GM19043 (cell line): ENCODE measurements at regions not wholly inside any gene's neighbourhood (a gene's known extent, or its start where the extent isn't known, plus 50 kb on each side); places are given as distances from the start of the nearest gene placed in this dataset.
"Not testable (repeated sequence)": the region's sequence is repeated elsewhere in the genome, so short reads cannot be mapped to it uniquely, and the experiment has no call there.

ENCODE experiments used
- ATAC-seq: cut with Tn5 transposase; IDR thresholded peaks from one replicate; pipeline ENCODE4 v1.9.1; 2021; ENCODE audit warnings: low read depth; ENCODE audit not compliant: unreplicated experiment

DNA sequence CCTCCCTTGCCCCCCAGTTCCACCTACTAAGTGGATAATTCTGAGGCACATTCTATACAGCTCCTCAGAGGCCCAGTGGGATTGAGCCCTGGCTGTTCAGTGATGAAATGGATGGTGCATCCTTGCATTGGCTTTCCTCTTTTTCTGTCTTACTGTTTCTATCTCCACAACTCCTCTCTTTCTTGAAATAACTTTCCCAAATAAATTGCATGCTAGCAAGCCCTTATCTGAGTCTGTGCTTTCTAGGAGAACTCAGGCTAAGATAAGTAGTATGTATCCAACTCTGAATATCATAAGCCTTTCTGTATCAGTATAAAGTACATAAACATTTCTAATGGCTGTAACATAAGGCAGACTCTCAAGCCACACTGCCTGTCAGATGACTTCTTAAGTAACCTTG is 603.8 kb upstream of the USP24 start:
- no peak for ATAC-seq

DNA sequence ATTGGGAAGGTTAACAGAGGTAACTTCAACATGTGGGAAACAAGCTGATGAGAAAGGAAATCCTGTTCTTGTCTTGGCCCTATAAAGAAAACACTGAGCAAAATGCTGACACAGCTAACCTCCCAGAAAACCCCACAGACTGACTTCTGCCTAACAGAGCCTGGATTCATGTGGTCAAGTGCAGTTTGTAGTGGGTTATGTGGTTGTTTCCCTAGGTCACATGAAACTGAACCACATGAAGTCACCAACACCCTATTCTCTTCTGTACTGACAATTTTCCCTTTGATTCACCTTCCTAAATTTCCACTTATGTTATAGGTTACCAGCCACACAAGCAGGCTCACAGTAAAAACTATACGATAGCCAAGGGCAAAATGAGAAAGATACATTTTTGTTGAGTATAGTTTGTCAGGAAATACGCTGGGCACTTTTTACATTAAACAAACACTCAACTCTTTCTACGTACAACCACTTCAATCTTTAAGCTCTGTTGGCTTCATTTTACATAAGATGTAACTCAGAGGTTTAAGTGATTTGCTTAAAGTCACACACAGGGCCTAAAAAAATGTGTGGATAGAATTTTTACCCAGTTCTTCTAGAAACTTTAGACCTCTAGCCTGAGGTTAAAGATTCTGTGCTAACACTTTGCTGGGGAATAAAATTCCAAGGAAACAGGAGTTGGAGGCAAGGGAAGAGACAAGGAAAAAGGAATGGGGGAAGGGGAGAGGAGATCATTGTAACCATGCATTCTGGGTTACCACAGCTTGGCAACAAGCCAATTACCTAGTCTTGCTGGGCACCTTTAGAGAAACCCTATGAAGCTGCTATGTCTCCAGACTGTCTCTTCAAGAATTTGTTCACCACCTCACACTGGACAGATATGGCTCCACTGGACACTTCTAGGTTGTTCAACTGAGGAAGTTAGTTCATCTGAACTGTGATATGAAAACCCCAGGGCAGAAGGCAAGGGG is 601.6 kb upstream of the USP24 start:
- ATAC-seq: no peak

DNA sequence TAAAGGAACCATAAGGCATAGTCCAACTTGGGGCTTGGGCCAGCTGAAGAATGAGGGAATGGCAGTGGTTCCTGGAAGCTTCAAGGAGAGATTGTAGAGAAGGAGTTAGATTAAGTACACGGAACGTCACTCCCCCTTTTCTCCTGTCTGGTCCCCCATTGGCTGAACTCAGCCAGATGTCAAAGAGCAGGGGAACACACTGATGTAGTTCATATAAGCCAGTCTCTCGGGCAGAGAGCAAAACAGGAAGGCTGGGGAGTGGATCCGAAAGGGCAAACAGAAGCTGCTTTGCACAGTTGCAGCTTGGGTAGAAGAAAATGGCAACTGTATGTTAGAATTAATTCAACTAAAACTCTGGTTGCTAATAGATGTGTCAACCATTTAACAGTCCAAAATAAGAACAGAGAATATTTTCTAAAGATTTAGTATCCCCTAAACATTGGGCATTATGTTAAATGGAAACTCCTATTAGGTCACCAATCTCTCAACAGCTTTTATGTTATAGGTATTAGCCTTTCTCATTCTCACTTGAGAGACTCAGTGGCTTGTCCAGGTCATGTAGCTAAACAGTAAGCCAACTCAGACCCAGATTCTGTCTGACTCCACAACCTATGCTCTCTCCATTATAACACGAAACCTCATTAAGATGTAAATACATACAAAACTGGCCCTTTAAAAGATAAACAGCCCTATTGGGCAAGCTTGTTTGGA is 600.7 kb upstream of the USP24 start:
- ATAC-seq: no peak

DNA sequence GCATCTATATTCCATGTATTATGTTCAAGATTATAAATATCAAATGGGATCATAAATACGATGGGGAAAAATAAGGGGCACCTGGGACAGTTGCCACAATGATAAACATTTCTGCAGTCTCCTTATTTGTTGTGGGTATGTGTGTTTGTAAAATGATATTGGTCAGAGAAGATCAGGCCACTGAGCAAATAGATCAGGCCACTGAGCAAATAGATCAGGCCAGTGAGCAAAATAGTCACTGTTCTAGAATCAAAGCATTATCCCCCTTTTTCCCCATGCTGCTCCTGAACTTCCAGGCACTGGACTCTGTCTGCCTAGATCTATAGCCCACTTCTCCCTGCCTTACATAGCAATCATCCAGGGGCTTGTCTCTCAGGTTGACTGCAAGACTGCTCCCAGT is 599.8 kb upstream of the USP24 start:
- no peak for ATAC-seq

DNA sequence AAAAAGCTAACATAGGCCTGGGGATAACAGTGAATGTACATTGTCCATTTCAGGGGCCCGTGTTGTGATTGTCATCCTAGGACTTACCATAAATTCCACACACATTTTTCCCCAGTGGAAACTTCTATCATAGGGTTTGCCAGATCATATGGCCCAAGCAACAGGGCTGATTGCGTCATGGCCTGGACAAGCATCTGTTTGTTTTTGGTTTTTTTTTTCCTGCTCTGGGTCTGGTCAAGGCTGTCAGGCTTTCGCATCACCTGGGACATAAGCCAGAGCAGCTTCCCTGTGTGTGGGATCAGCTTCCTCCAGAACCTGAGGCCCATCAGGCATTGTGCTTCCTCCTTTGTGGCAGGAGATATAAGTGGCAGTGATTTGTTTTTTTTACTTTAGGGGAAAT is 598.5 kb upstream of the USP24 start:
- ATAC-seq: no peak

DNA sequence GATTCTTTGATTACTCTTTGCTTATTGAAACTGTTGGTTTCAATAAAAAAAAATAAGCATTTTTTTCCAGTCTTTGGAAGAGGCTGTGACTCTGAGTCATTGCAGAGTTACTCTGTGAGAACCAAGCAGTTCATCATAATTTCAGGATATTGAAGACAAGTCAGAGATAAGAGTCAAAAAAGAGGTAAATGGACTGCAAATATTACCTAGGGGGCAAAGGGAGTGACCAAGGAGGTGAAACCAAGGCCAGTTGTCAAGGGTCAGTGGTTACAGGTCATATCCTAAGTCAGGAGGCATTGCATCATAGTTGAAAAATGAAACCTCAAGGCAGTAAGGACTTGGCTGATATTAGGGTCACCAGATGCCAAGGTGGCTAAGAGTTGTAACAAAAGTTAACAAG is 597.1 kb upstream of the USP24 start:
- no peak for ATAC-seq

DNA sequence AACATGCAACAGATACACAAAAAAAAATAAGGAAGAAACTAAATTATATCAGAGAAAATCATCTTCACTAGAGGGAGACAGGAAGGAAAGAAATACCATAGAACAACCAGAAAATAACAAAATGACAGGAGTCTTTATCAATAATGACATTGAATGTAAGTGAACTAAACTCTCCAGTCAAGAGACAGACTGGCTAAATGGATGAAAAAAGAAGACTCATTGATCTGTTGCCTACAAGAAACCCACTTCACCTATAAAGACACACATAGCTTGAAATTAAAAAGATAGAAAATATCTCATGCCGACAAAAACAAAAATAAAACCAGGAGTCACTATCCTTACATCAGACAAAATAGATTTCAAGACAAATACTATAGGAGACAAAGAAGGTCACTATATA is 593.1 kb upstream of the USP24 start:
- ATAC-seq: no peak

DNA sequence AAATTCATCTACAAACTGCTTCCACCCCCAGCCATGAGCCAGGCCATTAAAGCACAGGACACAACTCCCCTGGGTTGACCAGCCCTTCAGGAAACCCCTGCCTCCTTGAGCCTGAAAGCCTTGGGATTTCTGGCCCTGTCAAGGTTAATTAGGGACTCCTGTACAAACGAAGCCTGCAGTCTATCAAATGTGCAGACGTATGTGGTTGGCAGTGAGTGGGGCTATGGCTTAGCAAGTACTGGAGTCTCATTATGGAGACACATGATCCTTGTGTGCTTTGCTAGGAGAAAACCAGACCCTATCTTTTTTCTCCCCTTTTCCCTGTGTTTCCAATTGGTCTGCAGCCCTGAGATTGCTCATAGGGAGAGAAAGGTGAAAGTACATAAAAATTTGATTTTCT is 588.3 kb upstream of the USP24 start:
- ATAC-seq: no peak

DNA sequence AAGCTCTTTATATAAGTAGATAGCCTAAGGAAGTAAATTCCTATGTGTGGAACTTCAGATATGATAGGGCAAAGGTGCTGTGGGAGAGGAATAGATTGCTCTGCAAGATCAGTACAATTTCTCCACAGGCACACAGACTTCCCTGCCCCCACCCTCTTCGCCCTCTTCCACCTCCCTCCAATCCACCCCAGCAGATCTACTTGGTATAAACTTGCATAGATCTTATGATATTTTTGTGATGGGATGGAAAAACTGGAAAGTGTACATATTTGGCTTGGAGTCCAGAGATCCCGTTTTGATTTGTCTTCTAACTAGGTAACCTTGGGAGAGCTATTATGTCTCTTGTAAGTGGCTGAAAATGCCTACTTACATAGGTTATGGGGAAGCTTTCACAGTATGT is 586.3 kb upstream of the USP24 start:
- ATAC-seq: no peak

DNA sequence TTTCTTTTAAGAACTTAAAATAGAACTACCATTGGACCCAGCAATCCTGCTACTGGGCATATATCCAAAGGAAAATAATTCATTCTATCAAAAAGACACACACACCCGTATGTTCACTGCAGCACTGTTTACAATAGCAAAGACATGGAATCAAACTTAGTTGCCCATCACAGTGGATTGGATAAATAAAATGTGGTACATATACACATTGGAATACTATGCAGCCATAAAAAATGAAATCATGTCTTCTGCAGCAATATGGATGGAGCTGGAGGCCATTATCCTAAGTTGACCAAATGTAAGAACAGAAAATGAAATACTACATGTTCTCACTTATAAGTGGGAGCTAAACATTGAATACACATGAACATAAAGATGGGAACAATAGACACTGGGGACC is 585.3 kb upstream of the USP24 start:
- ATAC-seq: no peak

DNA sequence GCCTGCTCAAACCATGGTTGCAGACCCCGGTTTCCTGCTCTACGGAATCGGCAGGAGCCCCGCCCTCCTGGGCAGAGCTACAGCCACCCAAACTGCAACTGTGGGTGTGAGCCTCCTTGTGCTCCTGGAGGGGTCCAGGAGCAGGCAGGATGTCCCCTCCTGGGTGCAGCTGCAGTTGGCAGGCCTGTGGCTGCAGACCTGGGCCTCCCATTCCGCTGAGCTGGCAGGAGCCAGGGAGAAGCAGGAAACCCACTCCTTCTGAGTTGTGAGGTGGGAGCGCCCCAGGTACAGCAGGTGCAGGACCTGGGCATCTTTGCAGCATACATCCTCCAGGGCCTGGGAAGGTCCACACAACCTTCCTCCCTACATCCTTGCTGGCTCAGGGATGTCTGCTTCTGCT is 578.7 kb upstream of the USP24 start:
- no peak for ATAC-seq

DNA sequence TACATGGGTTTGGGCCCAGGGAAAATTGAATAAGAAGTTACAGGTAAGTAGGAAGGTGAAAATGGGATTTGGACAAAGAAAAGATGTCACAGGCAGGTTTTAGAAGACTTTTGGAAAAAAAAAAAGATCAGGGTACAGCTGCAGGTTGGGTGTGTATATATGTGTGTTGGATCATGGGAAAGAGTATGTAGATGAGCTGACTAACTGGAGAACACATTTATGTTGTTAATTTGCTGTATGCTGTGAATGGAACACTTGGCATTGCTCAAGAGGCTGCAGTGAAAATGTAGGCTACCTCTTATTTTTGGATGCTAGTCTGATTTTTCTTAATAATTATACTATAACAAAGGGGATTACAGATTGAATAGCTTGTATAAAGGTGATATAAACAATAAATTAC is 577.7 kb upstream of the USP24 start:
- no peak for ATAC-seq

DNA sequence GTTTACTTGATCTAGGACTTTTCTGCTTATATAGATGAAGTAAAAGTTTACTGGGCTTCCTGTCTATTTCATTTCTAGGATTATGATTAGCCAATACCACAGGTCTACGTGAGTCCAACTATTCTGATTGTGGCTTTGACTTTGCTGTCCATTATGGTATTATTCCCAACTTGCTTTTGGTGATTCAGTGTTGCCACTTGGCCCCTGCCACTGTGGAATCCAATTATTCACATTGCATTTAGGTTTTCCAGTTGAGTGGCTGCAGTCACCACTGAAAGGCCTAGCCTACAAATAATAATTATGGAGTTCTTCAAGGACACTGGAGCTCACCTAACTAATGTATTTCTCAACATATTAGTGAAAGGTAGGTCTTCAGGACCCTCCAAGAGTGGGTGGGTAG is 574.3 kb upstream of the USP24 start:
- ATAC-seq: no peak

DNA sequence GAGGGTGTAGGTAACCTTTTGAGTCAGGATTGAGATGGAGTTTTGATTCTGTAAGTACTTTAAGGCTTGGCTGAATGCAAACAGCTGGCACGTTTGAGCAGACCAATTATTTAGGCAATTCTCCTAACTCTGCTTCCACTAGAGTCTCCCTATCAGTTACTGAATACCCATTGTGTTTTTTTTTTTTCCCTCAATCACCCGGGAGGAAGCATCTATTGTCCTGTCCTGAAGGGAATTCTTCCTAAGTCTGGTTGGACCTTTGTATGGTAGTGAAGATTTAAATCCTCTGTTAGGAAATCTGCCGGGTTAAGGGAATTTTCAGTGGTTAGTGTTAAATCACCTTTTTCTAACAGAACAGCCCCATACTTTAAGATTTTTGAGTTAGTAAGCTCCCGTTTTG is 571.2 kb upstream of the USP24 start:
- ATAC-seq: no peak

DNA sequence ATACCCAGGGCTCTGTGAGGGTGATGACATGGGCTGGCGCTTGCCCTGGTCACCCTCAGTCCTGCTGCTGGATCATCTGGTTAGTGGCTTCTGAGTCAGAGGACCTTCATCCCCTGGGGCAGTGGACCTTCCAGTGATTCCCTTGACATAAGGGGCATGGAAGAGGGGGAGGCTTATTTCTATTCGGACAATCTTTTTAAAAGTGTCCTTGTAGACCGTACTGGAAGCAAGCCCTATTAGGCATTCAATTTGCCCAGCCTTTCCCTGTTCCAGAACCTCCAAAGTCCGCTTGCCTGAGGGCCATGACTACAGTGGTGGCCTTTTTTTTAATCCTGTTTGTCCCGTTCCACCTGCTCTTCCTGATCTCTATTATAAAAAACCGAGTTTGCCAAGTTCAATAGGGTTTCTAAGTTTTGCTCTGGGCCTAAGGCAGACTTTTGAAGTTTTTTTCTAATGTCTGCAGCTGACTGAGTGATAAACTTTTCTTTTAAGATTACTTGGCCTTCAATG is 569.8 kb upstream of the USP24 start:
- not testable (repeated sequence) for ATAC-seq

DNA sequence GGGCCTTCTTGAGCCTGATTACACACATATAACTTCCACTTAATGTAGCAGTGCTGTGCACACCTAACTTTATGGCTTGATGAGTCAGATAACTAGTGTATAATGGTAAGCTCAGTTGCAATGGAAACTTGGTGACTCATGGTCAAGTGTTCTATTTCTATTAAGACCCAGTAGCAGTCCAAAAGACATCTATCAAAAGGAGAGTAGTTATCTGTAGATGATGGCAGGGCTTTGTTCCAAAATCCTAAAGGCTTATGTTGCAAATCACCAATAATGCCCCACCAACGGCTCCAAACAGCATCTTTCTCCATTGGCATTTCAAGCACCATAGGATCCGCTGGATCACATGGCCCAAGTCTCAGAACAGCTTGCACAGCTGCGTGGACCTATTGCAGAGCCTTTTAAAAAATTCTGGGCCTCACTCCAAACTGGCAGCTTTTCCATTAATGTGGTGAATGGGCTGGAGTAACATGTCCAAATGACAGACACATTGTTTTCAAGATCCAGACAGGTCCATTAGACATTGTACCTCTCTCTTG is 566.8 kb upstream of the USP24 start:
- no peak for ATAC-seq

DNA sequence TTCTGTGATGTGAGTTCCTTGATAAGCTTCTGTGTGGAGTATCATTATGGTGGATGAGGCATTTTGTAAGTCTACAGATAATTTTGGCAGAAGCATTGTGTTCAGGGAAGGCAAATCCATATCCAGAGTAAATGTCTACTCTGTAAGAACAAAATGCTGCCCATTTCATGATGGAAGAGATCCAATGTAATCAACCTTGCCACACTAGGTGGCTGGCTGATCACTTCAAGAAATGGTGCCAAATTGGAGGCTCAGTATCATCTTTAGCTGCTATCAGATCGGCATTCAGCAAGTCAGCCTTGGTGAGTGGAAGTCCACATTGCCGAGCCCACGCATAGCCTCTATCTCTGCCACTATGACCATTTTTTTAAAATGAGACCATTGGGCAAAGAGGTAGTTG is 565.8 kb upstream of the USP24 start:
- ATAC-seq: no peak

DNA sequence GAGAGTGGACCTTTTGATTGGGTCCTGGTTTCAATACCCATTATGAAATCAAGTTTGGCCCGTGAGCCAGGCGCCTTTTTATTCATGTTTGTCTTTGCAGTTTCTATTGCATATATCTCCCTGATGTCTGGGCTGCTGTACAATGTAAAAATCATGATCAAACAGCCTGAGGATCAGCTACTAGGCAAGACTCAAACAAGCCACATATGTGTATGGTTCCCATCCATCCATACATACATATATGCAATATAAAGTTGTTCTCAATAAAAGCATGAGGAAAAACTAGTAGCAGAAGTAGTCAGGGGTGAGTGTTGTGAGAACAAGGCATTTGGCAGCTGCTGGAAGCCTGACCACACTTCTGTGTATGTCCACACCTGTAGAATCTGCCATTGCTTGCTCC is 562.4 kb upstream of the USP24 start:
- no peak for ATAC-seq

DNA sequence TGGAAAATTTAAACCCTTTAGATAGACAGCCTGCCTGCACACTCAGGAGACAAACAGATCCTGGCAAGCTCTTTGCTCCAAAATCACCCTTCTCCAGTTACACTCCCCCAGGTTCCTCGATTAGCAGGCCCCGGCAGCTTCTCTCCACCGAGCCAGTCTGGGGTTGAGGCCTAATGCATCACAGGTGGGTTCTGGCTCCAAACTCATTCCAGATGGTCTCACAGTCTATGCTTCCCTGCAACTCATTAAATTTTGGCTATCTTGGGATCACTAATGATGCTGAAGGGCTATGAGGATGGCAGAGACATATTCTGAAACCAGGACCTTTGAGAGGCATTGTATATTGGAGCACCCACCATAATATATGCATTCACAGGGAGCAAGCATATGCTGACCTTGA is 559.8 kb upstream of the USP24 start:
- no peak for ATAC-seq

DNA sequence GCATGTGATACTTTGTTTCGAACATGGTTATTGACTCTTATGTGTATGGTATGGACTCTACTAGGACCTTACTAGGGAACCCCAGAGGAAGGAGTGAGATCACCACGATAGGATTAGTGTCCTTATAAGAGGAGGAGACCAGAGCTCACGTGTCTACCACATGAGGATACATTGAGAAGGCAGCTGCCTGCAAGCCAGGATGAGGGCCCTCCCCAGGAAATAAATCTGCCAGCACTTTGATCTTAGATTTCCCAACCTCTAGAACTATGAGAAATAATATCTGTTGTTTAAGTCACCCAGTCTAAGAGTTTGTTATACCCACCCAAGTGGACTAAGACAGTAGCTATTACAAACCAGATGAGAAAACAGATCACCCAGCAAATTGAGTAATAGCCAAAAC is 559.3 kb upstream of the USP24 start:
- no peak for ATAC-seq

DNA sequence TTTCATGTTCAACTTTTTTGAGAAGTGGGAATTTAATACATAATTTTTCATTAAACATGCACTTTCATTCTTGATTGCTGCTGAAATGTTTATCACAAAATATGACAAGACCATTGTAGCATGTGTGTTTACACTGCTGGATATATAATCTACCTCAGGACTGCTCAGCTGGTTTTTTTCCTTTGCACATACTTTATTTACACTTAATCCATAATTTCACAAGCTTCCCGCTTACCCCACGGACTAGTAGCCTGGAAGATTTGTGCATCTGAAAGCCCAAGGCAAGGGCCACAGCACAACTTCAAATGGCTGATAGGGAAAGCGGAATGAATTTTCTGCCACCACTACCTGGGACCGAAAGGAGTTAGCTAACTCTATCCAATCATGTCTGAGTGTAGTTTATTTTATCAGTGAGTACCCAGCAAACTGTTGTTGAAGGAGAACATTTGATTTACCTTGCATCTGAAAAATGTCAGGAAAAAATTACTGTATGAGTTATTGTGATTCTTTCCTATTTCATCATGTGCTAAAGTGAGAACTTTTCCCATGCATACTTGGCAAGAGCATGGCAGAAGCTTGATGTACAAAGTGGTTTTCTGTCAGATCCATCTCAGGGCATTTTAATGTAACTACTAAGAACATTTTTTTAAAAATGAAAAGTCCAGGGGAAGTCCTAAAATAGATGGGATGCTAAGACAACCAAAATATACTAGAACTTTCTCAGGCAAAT is 558.2 kb upstream of the USP24 start:
- ATAC-seq: no peak
